ENCODE measurements at regions not wholly inside any gene's neighbourhood (a gene's known extent, or its start where the extent isn't known, plus 50 kb on each side); places are given as distances from the start of the nearest gene placed in this dataset.

DNA sequence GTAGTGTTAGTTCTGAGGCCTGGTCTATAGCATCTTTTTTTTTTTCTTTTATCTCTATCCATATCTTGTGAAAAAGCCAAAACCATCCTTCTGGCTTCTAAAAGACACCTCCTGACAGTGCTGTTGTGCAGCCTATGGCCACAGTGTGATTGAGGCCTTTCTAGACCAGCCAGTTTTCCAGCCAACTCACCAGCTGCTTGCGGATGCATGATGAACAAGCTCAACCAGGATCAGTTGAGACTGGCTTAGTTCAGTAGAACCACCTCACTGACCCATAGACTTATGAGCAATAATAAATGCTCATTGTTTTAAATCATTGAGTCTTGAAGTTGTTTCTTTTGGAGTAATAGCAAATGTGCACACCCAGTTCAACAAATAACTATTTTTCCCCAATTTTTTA, 296.9 kb downstream of the FAM170A start (continued):
- TF ChIP-seq, protein P1, sequence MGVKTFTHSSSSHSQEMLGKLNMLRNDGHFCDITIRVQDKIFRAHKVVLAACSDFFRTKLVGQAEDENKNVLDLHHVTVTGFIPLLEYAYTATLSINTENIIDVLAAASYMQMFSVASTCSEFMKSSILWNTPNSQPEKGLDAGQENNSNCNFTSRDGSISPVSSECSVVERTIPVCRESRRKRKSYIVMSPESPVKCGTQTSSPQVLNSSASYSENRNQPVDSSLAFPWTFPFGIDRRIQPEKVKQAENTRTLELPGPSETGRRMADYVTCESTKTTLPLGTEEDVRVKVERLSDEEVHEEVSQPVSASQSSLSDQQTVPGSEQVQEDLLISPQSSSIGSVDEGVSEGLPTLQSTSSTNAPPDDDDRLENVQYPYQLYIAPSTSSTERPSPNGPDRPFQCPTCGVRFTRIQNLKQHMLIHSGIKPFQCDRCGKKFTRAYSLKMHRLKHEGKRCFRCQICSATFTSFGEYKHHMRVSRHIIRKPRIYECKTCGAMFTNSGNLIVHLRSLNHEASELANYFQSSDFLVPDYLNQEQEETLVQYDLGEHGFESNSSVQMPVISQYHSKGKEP (tag by site-specific recombination; IDR thresholded peaks at IDR 0.05) = no peak
- TF ChIP-seq ZNF24 (tag by site-specific recombination; IDR thresholded peaks at IDR 0.05) = no peak
- TF ChIP-seq, protein P2, sequence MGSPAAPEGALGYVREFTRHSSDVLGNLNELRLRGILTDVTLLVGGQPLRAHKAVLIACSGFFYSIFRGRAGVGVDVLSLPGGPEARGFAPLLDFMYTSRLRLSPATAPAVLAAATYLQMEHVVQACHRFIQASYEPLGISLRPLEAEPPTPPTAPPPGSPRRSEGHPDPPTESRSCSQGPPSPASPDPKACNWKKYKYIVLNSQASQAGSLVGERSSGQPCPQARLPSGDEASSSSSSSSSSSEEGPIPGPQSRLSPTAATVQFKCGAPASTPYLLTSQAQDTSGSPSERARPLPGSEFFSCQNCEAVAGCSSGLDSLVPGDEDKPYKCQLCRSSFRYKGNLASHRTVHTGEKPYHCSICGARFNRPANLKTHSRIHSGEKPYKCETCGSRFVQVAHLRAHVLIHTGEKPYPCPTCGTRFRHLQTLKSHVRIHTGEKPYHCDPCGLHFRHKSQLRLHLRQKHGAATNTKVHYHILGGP (tag by site-specific recombination; IDR thresholded peaks at IDR 0.05) = no peak
- no peak for TF ChIP-seq ZNF521 (tag by site-specific recombination; IDR thresholded peaks at IDR 0.05)
- no peak for TF ChIP-seq GLIS1 (tag by site-specific recombination; IDR thresholded peaks at IDR 0.05)

DNA sequence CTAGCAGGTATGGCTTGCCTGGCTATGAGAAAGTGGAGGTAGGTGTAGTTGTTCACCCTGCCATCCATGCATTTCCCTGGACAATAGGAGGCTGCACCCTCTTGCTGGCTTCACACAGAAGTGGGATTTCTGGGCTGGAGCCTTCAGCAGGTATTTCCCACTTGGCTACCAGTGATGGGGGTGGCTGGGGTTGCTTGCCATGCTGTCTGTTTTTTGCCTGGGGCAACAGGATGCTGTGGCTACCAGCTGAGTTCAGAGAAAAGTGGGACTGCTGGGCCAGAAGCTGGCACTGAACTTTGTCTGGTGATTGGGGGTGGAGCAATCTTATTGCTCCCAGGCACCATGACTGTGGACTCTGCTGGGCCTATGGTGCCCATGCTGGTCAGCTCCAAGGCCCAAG, 299.6 kb downstream of the FAM170A start:
- TF ChIP-seq, protein P3, sequence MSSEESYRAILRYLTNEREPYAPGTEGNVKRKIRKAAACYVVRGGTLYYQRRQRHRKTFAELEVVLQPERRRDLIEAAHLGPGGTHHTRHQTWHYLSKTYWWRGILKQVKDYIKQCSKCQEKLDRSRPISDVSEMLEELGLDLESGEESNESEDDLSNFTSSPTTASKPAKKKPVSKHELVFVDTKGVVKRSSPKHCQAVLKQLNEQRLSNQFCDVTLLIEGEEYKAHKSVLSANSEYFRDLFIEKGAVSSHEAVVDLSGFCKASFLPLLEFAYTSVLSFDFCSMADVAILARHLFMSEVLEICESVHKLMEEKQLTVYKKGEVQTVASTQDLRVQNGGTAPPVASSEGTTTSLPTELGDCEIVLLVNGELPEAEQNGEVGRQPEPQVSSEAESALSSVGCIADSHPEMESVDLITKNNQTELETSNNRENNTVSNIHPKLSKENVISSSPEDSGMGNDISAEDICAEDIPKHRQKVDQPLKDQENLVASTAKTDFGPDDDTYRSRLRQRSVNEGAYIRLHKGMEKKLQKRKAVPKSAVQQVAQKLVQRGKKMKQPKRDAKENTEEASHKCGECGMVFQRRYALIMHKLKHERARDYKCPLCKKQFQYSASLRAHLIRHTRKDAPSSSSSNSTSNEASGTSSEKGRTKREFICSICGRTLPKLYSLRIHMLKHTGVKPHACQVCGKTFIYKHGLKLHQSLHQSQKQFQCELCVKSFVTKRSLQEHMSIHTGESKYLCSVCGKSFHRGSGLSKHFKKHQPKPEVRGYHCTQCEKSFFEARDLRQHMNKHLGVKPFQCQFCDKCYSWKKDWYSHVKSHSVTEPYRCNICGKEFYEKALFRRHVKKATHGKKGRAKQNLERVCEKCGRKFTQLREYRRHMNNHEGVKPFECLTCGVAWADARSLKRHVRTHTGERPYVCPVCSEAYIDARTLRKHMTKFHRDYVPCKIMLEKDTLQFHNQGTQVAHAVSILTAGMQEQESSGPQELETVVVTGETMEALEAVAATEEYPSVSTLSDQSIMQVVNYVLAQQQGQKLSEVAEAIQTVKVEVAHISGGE (tag by site-specific recombination; conservative IDR thresholded peaks at IDR 0.05; ENCODE audit: low read depth) = no peak
- TF ChIP-seq KLF8 (tag by site-specific recombination; IDR thresholded peaks at IDR 0.05) (no peak), SETDB1 (IDR thresholded peaks at IDR 0.05; ENCODE audit: insufficient read length, low read length) (no peak), ZBTB21 (tag by site-specific recombination; IDR thresholded peaks at IDR 0.05) (no peak), ZNF133 (tag by site-specific recombination; IDR thresholded peaks at IDR 0.05) (no peak), ZFHX2 (tag by site-specific recombination; conservative IDR thresholded peaks at IDR 0.05) (no peak), ZNF791 (tag by site-specific recombination; IDR thresholded peaks at IDR 0.05) (no peak), ZNF221 (tag by site-specific recombination; IDR thresholded peaks at IDR 0.05; ENCODE audit: borderline replicate concordance) (no peak), ZNF626 (tag by site-specific recombination; IDR thresholded peaks at IDR 0.05) (no peak)
- TF ChIP-seq, protein P4, sequence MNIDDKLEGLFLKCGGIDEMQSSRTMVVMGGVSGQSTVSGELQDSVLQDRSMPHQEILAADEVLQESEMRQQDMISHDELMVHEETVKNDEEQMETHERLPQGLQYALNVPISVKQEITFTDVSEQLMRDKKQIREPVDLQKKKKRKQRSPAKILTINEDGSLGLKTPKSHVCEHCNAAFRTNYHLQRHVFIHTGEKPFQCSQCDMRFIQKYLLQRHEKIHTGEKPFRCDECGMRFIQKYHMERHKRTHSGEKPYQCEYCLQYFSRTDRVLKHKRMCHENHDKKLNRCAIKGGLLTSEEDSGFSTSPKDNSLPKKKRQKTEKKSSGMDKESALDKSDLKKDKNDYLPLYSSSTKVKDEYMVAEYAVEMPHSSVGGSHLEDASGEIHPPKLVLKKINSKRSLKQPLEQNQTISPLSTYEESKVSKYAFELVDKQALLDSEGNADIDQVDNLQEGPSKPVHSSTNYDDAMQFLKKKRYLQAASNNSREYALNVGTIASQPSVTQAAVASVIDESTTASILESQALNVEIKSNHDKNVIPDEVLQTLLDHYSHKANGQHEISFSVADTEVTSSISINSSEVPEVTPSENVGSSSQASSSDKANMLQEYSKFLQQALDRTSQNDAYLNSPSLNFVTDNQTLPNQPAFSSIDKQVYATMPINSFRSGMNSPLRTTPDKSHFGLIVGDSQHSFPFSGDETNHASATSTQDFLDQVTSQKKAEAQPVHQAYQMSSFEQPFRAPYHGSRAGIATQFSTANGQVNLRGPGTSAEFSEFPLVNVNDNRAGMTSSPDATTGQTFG (tag by site-specific recombination; IDR thresholded peaks at IDR 0.05; ENCODE audit: borderline replicate concordance) = no peak
- TF ChIP-seq, protein P5, sequence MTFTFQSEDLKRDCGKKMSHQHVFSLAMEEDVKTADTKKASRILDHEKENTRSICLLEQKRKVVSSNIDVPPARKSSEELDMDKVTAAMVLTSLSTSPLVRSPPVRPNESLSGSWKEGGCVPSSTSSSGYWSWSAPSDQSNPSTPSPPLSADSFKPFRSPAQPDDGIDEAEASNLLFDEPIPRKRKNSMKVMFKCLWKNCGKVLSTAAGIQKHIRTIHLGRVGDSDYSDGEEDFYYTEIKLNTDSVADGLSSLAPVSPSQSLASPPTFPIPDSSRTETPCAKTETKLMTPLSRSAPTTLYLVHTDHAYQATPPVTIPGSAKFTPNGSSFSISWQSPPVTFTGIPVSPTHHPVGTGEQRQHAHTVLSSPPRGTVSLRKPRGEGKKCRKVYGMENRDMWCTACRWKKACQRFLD (tag by site-specific recombination; IDR thresholded peaks at IDR 0.05) = no peak
- TF ChIP-seq, protein P6, sequence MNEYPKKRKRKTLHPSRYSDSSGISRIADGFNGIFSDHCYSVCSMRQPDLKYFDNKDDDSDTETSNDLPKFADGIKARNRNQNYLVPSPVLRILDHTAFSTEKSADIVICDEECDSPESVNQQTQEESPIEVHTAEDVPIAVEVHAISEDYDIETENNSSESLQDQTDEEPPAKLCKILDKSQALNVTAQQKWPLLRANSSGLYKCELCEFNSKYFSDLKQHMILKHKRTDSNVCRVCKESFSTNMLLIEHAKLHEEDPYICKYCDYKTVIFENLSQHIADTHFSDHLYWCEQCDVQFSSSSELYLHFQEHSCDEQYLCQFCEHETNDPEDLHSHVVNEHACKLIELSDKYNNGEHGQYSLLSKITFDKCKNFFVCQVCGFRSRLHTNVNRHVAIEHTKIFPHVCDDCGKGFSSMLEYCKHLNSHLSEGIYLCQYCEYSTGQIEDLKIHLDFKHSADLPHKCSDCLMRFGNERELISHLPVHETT (tag by site-specific recombination; IDR thresholded peaks at IDR 0.05) = no peak
- Histone ChIP-seq H3K4me1 (ENCODE audit: control insufficient read depth, insufficient read depth, low read length) (no peaks in the 10 kb centered on the region), H3K9me3 (ENCODE audit: control insufficient read depth, insufficient read depth, low read depth, low read length) (no peaks in the 10 kb centered on the region), H3K36me3 (ENCODE audit: control insufficient read depth in 2 of 2, insufficient read depth in 1 of 2, low read length in 2 of 2) (no peaks in the 10 kb centered on the region), H3K4me3 (ENCODE audit: low read depth, low read length) (no peak overlapping the region), H3K27ac (ENCODE audit: extremely low read depth, low read depth, low read length) (no peak overlapping the region)
- ChIA-PET POLR2A (no interaction called here), CTCF (no interaction called here)

All from HEK293 (cell line).